K562 (cell line): ENCODE measurements at regions not wholly inside any gene's neighbourhood (a gene's known extent, or its start where the extent isn't known, plus 50 kb on each side); places are given as distances from the start of the nearest gene placed in this dataset.

Source experiments
- CTCF ChIP-seq, 3 experiments: IDR thresholded peaks in 2 of 3; conservative IDR thresholded peaks in 1 of 3; 2 replicates each; pipeline ENCODE4 v1.5.1; 2011 to 2012; ENCODE audit warnings: low read length in 3 of 3, mild to moderate bottlenecking in 3 of 3, control low read depth in 2 of 3, improper control_type of control experiment in 1 of 3, inconsistent platforms in 1 of 3, low read depth in 1 of 3, mixed read lengths in 1 of 3, moderate library complexity in 1 of 3; ENCODE audit not compliant: insufficient read depth in 2 of 3
- FOXA1 ChIP-seq: fragments of 450-650 bp; IDR thresholded peaks from 2 replicates; pipeline ENCODE4 v1.6.1; 2016; ENCODE audit warnings: mild to moderate bottlenecking, borderline replicate concordance
- TRIM28 ChIP-seq: fragments of 450-650 bp; IDR thresholded peaks from 2 replicates; pipeline ENCODE4 v1.6.1; 2017

- TF ChIP-seq FOXA1 = no peak
- no peak for TF ChIP-seq CTCF (IDR thresholded peaks at IDR 0.05 in 2 of 3, conservative IDR thresholded peaks at IDR 0.05 in 1 of 3; ENCODE audit: insufficient read depth in 2 of 3, low read depth in 1 of 3, low read length in 3 of 3)
- no peak for TF ChIP-seq TRIM28
Observed at GRCh38 chr7:142440219-142440905, 182.5 kb upstream of the PRSS58 start.
